HG02798 (cell line): ENCODE measurements at regions not wholly inside any gene's neighbourhood (a gene's known extent, or its start where the extent isn't known, plus 50 kb on each side); places are given as distances from the start of the nearest gene placed in this dataset.

Experiments
- ATAC-seq: cut with Tn5 transposase; IDR thresholded peaks from one replicate; pipeline ENCODE4 v1.9.1; 2021; ENCODE audit warnings: mild to moderate bottlenecking; ENCODE audit not compliant: unreplicated experiment, poor library complexity

- ATAC-seq, result no peak
Measured at GRCh38 chr5:173472784-173473278, 143.6 kb downstream of the BOD1 start.

- ATAC-seq, result no peak
Measured at GRCh38 chr5:173472164-173472563, 143.9 kb upstream of the STC2 start.

GRCh38 chr5:173468821-173469251 is 140.6 kb upstream of the STC2 start:
- ATAC-seq, result no peak

- ATAC-seq, result no peak
Measured at GRCh38 chr5:173466227-173466626, 138.0 kb upstream of the STC2 start.

- ATAC-seq, result no peak
Measured at GRCh38 chr5:173464813-173465212, 136.6 kb upstream of the STC2 start.

- no peak for ATAC-seq
Measured at GRCh38 chr5:173463207-173463606, 135.0 kb upstream of the STC2 start.

- no peak for ATAC-seq
Measured at GRCh38 chr5:173458828-173459609, 130.8 kb upstream of the STC2 start.

- ATAC-seq, result no peak
Measured at GRCh38 chr5:173457482-173457881, 129.3 kb upstream of the STC2 start.

- ATAC-seq, result no peak
Measured at GRCh38 chr5:173456751-173457171, 128.5 kb upstream of the STC2 start.

- ATAC-seq, result no peak
Measured at GRCh38 chr5:173456181-173456580, 128.0 kb upstream of the STC2 start.

- ATAC-seq, result no peak
Measured at GRCh38 chr5:173455599-173455957, 127.4 kb upstream of the STC2 start.

- ATAC-seq, result no peak
Measured at GRCh38 chr5:173454736-173455598, 126.8 kb upstream of the STC2 start.

- ATAC-seq, result no peak
Measured at GRCh38 chr5:173454361-173454735, 126.1 kb upstream of the STC2 start.

GRCh38 chr5:173453167-173453566 is 125.0 kb upstream of the STC2 start:
- ATAC-seq, result no peak

GRCh38 chr5:173452119-173452905 is 124.1 kb upstream of the STC2 start:
- ATAC-seq, result no peak

- no peak for ATAC-seq
Measured at GRCh38 chr5:173451651-173452050, 123.4 kb upstream of the STC2 start.

GRCh38 chr5:173451031-173451430 is 122.8 kb upstream of the STC2 start:
- peak; percentile 53 for ATAC-seq

- no peak for ATAC-seq
Measured at GRCh38 chr5:173450188-173450587, 122.0 kb upstream of the STC2 start.

- no peak for ATAC-seq
Measured at GRCh38 chr5:173448856-173449255, 120.6 kb upstream of the STC2 start.

GRCh38 chr5:173443971-173444370 is 115.8 kb upstream of the STC2 start:
- ATAC-seq, result no peak
